Thyroid gland (tissue), 4 donors: ENCODE measurements at regions not wholly inside any gene's neighbourhood (a gene's known extent, or its start where the extent isn't known, plus 50 kb on each side); places are given as distances from the start of the nearest gene placed in this dataset.

Source experiments
- POLR2A ChIP-seq, 2 donors: fragments of 450-650 bp; IDR thresholded peaks; one replicate each; pipeline ENCODE4 v1.6.1; 2017; ENCODE audit warnings: antibody characterized with exemption in 2 of 2, mild to moderate bottlenecking in 2 of 2, moderate library complexity in 1 of 2
- TF ChIP-seq, protein P1 (sequence below), 6 experiments: fragments of 200-600 bp in 3 of 6; fragments of 450-650 bp in 3 of 6; sonication (generic) in 3 of 6; IDR thresholded peaks; one replicate each; pipeline ENCODE4 v1.5.1; 2016 to 2019; ENCODE audit warnings: antibody characterized with exemption in 6 of 6, mild to moderate bottlenecking in 2 of 6, inconsistent platforms in 1 of 6, moderate library complexity in 1 of 6

DNA sequence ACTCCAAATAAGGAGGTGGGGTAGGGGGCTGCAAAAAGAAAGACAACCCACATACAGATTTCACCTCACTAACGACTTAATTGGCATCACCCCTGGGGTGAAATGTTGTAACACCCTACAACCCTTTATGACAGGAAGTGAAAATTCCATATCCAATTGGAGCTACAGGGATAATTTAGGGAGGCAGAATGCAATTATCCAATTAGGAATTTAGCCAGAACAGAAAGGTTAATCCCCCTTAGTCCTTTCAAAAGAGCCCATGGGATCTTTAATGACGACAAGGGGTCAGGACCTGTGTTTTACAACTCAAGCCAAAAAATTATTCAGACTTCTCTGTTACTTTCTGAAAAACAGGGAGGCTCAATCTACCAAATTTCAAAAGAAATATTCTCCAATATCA is 1027.1 kb downstream of the TMEM182 start:
- TF ChIP-seq, protein P1, sequence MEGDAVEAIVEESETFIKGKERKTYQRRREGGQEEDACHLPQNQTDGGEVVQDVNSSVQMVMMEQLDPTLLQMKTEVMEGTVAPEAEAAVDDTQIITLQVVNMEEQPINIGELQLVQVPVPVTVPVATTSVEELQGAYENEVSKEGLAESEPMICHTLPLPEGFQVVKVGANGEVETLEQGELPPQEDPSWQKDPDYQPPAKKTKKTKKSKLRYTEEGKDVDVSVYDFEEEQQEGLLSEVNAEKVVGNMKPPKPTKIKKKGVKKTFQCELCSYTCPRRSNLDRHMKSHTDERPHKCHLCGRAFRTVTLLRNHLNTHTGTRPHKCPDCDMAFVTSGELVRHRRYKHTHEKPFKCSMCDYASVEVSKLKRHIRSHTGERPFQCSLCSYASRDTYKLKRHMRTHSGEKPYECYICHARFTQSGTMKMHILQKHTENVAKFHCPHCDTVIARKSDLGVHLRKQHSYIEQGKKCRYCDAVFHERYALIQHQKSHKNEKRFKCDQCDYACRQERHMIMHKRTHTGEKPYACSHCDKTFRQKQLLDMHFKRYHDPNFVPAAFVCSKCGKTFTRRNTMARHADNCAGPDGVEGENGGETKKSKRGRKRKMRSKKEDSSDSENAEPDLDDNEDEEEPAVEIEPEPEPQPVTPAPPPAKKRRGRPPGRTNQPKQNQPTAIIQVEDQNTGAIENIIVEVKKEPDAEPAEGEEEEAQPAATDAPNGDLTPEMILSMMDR (IDR thresholded peaks at IDR 0.05) = no peak
- no peak for TF ChIP-seq POLR2A (IDR thresholded peaks at IDR 0.05)
